Endothelial cell of umbilical vein (primary cell): ENCODE measurements at regions not wholly inside any gene's neighbourhood (a gene's known extent, or its start where the extent isn't known, plus 50 kb on each side); places are given as distances from the start of the nearest gene placed in this dataset.

ENCODE experiments used
- BruUV-seq: library from RNA; stranded (reverse); fragments of 400-500 nt; replicated peaks from 2 replicates; lab custom pipeline; 2021; lab: Mats Ljungman, UMichigan
- CTCF ChIA-PET: fragments of 300-600, 350-600 bp; sonication (Branson Sonifier 250); formaldehyde crosslinking; loops from one replicate; lab custom pipeline; 2021; ENCODE audit warnings: antibody characterized with exemption, inconsistent platforms; lab: Charles Lee
- POLR2A ChIA-PET: fragments of 300-600, 350-600 bp; sonication (Branson Sonifier 250); formaldehyde crosslinking; loops from one replicate; lab custom pipeline; 2021; ENCODE audit warnings: antibody characterized with exemption, inconsistent platforms; lab: Charles Lee
- DNase-seq: peaks from one replicate; pipeline ENCODE4 v3.0.0-alpha.2; 2011; ENCODE audit warnings: low read depth, low spot score
- FAIRE-seq: peaks from 2 replicates; lab custom pipeline; 2011; peaks lifted over from hg19 to GRCh38; lab: Jason Lieb, UNC
- H2AFZ ChIP-seq: 2 replicates; pipeline ENCODE4 v1.6.0; 2012; ENCODE audit warnings: low read depth, low read length, control low read depth, inconsistent platforms
- H3K27ac ChIP-seq: 2 replicates; pipeline ENCODE4 v1.5.1; 2011; ENCODE audit warnings: low read depth, mild to moderate bottlenecking, control low read depth, low read length, moderate library complexity; ENCODE audit not compliant: insufficient read depth
- H3K27me3 ChIP-seq, 2 experiments: 2 replicates each; pipeline versions ENCODE4 v1.6.0 to v1.6.1; 2011; ENCODE audit warnings: low read length in 2 of 2, mixed read lengths in 1 of 2; ENCODE audit not compliant: control insufficient read depth in 2 of 2, insufficient read depth in 2 of 2
- H3K36me3 ChIP-seq, 2 experiments: 2 replicates in 1 of 2; 3 replicates in 1 of 2; pipeline ENCODE4 v1.5.1; 2011; ENCODE audit warnings: low read length in 2 of 2, mild to moderate bottlenecking in 1 of 2, moderate library complexity in 1 of 2; ENCODE audit not compliant: control insufficient read depth in 2 of 2, insufficient read depth in 2 of 2; ENCODE audit errors: extremely low read depth in 1 of 2
- H3K4me1 ChIP-seq: 3 replicates; pipeline ENCODE4 v1.5.1; 2011; ENCODE audit warnings: mild to moderate bottlenecking, low read length; ENCODE audit not compliant: control insufficient read depth, insufficient read depth; ENCODE audit errors: extremely low read depth
- H3K4me2 ChIP-seq: 2 replicates; pipeline ENCODE4 v1.6.1; 2011; ENCODE audit warnings: low read length, control low read depth, mixed read lengths; ENCODE audit not compliant: insufficient read depth
- H3K4me3 ChIP-seq, 3 experiments: fragments of 200-600 bp in 1 of 3; sonication (generic), shearing (Covaris generic) in 1 of 3; replicated peaks in 1 of 3; 2 replicates each; pipeline ENCODE4 v1.5.1; 2011 to 2016; ENCODE audit warnings: control low read depth in 3 of 3, low read length in 3 of 3, mild to moderate bottlenecking in 2 of 3, inconsistent platforms in 1 of 3, low read depth in 1 of 3, moderate library complexity in 1 of 3; ENCODE audit not compliant: insufficient read depth in 1 of 3
- H3K79me2 ChIP-seq: 2 replicates; pipeline ENCODE4 v1.6.0; 2012; ENCODE audit warnings: low read length, inconsistent platforms; ENCODE audit not compliant: control insufficient read depth, insufficient read depth
- H3K9ac ChIP-seq: replicated peaks from 2 replicates; pipeline ENCODE3; 2011; ENCODE audit warnings: low read length, control low read depth; ENCODE audit not compliant: insufficient read depth; ENCODE audit errors: extremely low read depth
- H3K9me1 ChIP-seq: replicated peaks from 3 replicates; pipeline ENCODE4 v1.6.0; 2011; ENCODE audit warnings: mild to moderate bottlenecking, low read length; ENCODE audit not compliant: control insufficient read depth, insufficient read depth; ENCODE audit errors: extremely low read depth
- H3K9me3 ChIP-seq: replicated peaks from 2 replicates; pipeline ENCODE4 v1.5.1; 2012; ENCODE audit warnings: low read length, inconsistent platforms; ENCODE audit not compliant: control insufficient read depth, insufficient read depth
- H4K20me1 ChIP-seq: replicated peaks from 2 replicates; pipeline ENCODE3; 2011; ENCODE audit warnings: mild to moderate bottlenecking, low read length; ENCODE audit not compliant: control insufficient read depth, insufficient read depth; ENCODE audit errors: extremely low read depth
- CTCF ChIP-seq, 2 donors: IDR thresholded peaks; 1 replicate in 1 of 2; 2 replicates in 1 of 2; pipeline ENCODE4 v1.5.1; 2011; ENCODE audit warnings: low read length in 2 of 2, mild to moderate bottlenecking in 2 of 2, moderate library complexity in 2 of 2, control low read depth in 1 of 2, inconsistent platforms in 1 of 2, low read depth in 1 of 2; ENCODE audit not compliant: insufficient read depth in 1 of 2; ENCODE audit errors: extremely low read depth in 1 of 2
- EZH2 ChIP-seq: IDR thresholded peaks from 2 replicates; pipeline ENCODE4 v1.6.1; 2012; ENCODE audit warnings: borderline replicate concordance, low read depth, mild to moderate bottlenecking, moderate library complexity, low read length, inconsistent platforms; ENCODE audit not compliant: severe bottlenecking
- FOS ChIP-seq: IDR thresholded peaks from 2 replicates; pipeline ENCODE4 v1.6.1; 2011; ENCODE audit warnings: mild to moderate bottlenecking, low read length, moderate library complexity, borderline replicate concordance; ENCODE audit not compliant: insufficient read depth
- GATA2 ChIP-seq: IDR thresholded peaks from 2 replicates; pipeline ENCODE4 v1.7.0; 2011; ENCODE audit warnings: low read depth, mild to moderate bottlenecking, moderate library complexity, mixed read lengths, low read length; ENCODE audit not compliant: insufficient read length, insufficient read depth
- JUN ChIP-seq: IDR thresholded peaks from 2 replicates; pipeline ENCODE4 v1.6.1; 2011; ENCODE audit warnings: borderline replicate concordance, low read depth; ENCODE audit not compliant: insufficient read length, insufficient read depth
- MAX ChIP-seq: IDR thresholded peaks from 2 replicates; pipeline ENCODE4 v1.6.1; 2011; ENCODE audit not compliant: insufficient read depth, insufficient read length
- MYC ChIP-seq: IDR thresholded peaks from one replicate; pipeline ENCODE4 v1.6.1; 2011; ENCODE audit warnings: mild to moderate bottlenecking, low read depth, low read length
- POLR2A ChIP-seq: IDR thresholded peaks from 2 replicates; pipeline ENCODE4 v1.6.1; 2012; ENCODE audit warnings: low read depth, mild to moderate bottlenecking, control low read depth, low read length
- POLR2AphosphoS5 ChIP-seq: IDR thresholded peaks from 2 replicates; pipeline ENCODE4 v1.6.1; 2012; ENCODE audit warnings: low read depth, mild to moderate bottlenecking, control low read depth, low read length, moderate library complexity; ENCODE audit not compliant: insufficient read depth
- dilution Hi-C: fragments of 300-500 bp; cut with MboI; formaldehyde crosslinking; loops from one replicate; pipeline ENCODE4 v1.15.0; 2019; ENCODE audit warnings: low sequenced_read_pairs; ENCODE audit not compliant: extremely low pct_ligation_motif_present
- intact Hi-C: fragments of 100-400 bp; cut with micrococcal nuclease; formaldehyde crosslinking; loops from one replicate; pipeline ENCODE4 v1.10.0; 2022

GRCh38 chrX:124226129-124226528 lies 106.3 kb upstream of the TEX13D start:
- no TSS peak for BruUV-seq
- Histone ChIP-seq H3K4me1 (no peaks in the 10 kb centered on the region), H3K9me1 (no peaks in the 10 kb centered on the region), H3K27me3 (no peaks in the 10 kb centered on the region), H3K27ac (no peak overlapping the region), H3K36me3 (no peaks in the 10 kb centered on the region), H3K79me2 (no peaks in the 10 kb centered on the region), H3K9me3 (no peaks in the 10 kb centered on the region), H4K20me1 (no peaks in the 10 kb centered on the region), H3K9ac (no peak overlapping the region), H3K4me3 (no peak overlapping the region), H2AFZ (no peak overlapping the region), H3K4me2 (no peak overlapping the region)
- ChIA-PET POLR2A (no interaction called here), CTCF (no interaction called here)
- FAIRE-seq (no peak), DNase-seq (no peak)
- dilution Hi-C loops, result no loop called here
- intact Hi-C loops, result no loop called here
- no peak for TF ChIP-seq JUN
- TF ChIP-seq POLR2A, result no peak
- no peak for TF ChIP-seq EZH2
- no peak for TF ChIP-seq FOS
- TF ChIP-seq CTCF (IDR thresholded peaks at IDR 0.05; ENCODE audit: extremely low read depth in 1 of 2, insufficient read depth in 1 of 2, low read depth in 1 of 2, low read length in 2 of 2), result no peak
- no peak for TF ChIP-seq GATA2
- no peak for TF ChIP-seq POLR2AphosphoS5
- TF ChIP-seq MAX, result no peak
- no peak for TF ChIP-seq MYC
